Adrenal gland (tissue), 9 donors: ENCODE measurements at regions not wholly inside any gene's neighbourhood (a gene's known extent, or its start where the extent isn't known, plus 50 kb on each side); places are given as distances from the start of the nearest gene placed in this dataset.

Experiments used
- DNase-seq, 7 donors: peaks; one replicate each; pipeline ENCODE4 v3.0.0-alpha.2; 2019 to 2020
- H3K27ac ChIP-seq, 5 donors: fragments of 200-600 bp; sonication (generic) in 4 of 5; 1 replicate in 3 of 5; 2 replicates in 2 of 5; pipeline versions ENCODE4 v1.5.1 to v1.8.0; 2016 to 2020; ENCODE audit warnings: mild to moderate bottlenecking in 1 of 5
- H3K27me3 ChIP-seq: fragments of 200-600 bp; 2 replicates; pipeline ENCODE4 v1.8.0; 2021
- H3K36me3 ChIP-seq, 2 donors: fragments of 200-600 bp; replicated peaks in 1 of 2; 1 replicate in 1 of 2; 2 replicates in 1 of 2; pipeline versions ENCODE4 v1.5.1 to v1.8.0; 2018 to 2022
- H3K4me1 ChIP-seq, 2 donors: fragments of 200-600 bp; replicated peaks in 1 of 2; 1 replicate in 1 of 2; 2 replicates in 1 of 2; pipeline versions ENCODE4 v1.5.1 to v1.8.0; 2018 to 2021
- H3K4me3 ChIP-seq, 4 donors: fragments of 200-600 bp; sonication (generic) in 3 of 4; one replicate each; pipeline ENCODE4 v1.5.1; 2016 to 2018
- H3K9me3 ChIP-seq, 3 donors: fragments of 200-600 bp; sonication (generic) in 1 of 3; replicated peaks in 1 of 3; 1 replicate in 2 of 3; 2 replicates in 1 of 3; pipeline versions ENCODE4 v1.5.1 to v1.8.0; 2016 to 2021
- POLR2A ChIP-seq, 2 donors: fragments of 450-650 bp; IDR thresholded peaks; one replicate each; pipeline ENCODE4 v1.6.1; 2017; ENCODE audit warnings: antibody characterized with exemption in 2 of 2, mild to moderate bottlenecking in 2 of 2, moderate library complexity in 1 of 2
- WGBS, 4 donors: extraction: QIAGEN DNeasy Blood & Tissue Kit in 2 of 4; methylation state at CpG; one replicate each; pipeline versions ENCODE4 v1.1.5 to v1.1.7; 2013 to 2017; 5-methylcytosine and 5-hydroxymethylcytosine counted together
- intact Hi-C, 2 donors: fragments of 100-400 bp; cut with DNase I; formaldehyde crosslinking; loops; one replicate each; pipeline versions ENCODE4 v1.14.1 to v1.15.0; 2022 to 2023
- TF ChIP-seq, protein P1 (sequence below), 6 experiments: fragments of 450-650 bp in 4 of 6; fragments of 200-600 bp in 2 of 6; sonication (generic) in 1 of 6; IDR thresholded peaks; 1 replicate in 5 of 6; 2 replicates in 1 of 6; pipeline versions ENCODE4 v1.5.1 to v1.8.0; 2016 to 2021; ENCODE audit warnings: antibody characterized with exemption in 6 of 6, mild to moderate bottlenecking in 2 of 6, moderate library complexity in 1 of 6
- donor health status: healthy with polysubstance abuse.
- donor health status: Bipolar disorder and iron deficiency.
- donor health status: DM: yes; HTN: yes; CAD: no.
- donor health status: DM: no; HTN: no; CAD: no.
- donor health status: DM: no; HTN: no; CAD: no.

DNA sequence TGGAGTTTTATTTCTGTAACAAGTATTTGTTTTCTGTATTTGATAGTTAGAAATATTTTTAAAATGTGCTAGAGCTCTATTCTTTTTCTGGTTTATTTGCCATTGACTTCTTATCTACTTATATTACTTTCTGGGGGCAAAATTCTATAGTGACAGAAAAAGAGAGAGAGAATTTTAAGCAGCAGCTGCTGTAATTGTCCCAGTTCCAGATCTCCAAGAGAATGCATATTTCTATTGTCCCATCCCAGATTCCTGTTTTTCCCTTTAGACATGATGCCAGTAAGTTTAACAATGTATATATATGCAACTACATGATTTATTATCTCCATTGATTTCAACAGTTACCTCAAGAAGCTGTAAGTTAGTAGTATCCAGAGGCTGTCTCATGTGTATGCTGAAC, 541.7 kb upstream of the ZNF385D start:
- no peaks in the 10 kb centered on the region for H3K36me3 ChIP-seq
- TF ChIP-seq, protein P1, sequence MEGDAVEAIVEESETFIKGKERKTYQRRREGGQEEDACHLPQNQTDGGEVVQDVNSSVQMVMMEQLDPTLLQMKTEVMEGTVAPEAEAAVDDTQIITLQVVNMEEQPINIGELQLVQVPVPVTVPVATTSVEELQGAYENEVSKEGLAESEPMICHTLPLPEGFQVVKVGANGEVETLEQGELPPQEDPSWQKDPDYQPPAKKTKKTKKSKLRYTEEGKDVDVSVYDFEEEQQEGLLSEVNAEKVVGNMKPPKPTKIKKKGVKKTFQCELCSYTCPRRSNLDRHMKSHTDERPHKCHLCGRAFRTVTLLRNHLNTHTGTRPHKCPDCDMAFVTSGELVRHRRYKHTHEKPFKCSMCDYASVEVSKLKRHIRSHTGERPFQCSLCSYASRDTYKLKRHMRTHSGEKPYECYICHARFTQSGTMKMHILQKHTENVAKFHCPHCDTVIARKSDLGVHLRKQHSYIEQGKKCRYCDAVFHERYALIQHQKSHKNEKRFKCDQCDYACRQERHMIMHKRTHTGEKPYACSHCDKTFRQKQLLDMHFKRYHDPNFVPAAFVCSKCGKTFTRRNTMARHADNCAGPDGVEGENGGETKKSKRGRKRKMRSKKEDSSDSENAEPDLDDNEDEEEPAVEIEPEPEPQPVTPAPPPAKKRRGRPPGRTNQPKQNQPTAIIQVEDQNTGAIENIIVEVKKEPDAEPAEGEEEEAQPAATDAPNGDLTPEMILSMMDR (IDR thresholded peaks at IDR 0.05) = no peak
- TF ChIP-seq POLR2A (IDR thresholded peaks at IDR 0.05) = no peak
- no peak for DNase-seq

GRCh38 chr3:22296601-22297000, 545.6 kb upstream of the ZNF385D start:
- DNase-seq = no peak
- Histone ChIP-seq H3K36me3 (no peaks in the 10 kb centered on the region), H3K27ac (no peak overlapping the region), H3K27me3 (no peaks in the 10 kb centered on the region), H3K4me3 (no peak overlapping the region), H3K9me3 (no peaks in the 10 kb centered on the region), H3K4me1 (no peaks in the 10 kb centered on the region)
- intact Hi-C loops = no loop called here
- TF ChIP-seq, protein P1 (IDR thresholded peaks at IDR 0.05) = no peak
- TF ChIP-seq POLR2A (IDR thresholded peaks at IDR 0.05) = no peak

More for the DNA sequence above, 541.7 kb upstream of the ZNF385D start:
- no peak overlapping the region for H3K4me3 ChIP-seq
- no peaks in the 10 kb centered on the region for H3K27me3 ChIP-seq
- no peaks in the 10 kb centered on the region for H3K4me1 ChIP-seq
- no peaks in the 10 kb centered on the region for H3K9me3 ChIP-seq
- no peak overlapping the region for H3K27ac ChIP-seq
- intact Hi-C loops = no loop called here

GRCh38 chr3:22297436-22297835, 546.4 kb upstream of the ZNF385D start:
- Histone ChIP-seq H3K27me3 (no peaks in the 10 kb centered on the region), H3K4me3 (no peak overlapping the region), H3K27ac (no peak overlapping the region), H3K4me1 (no peaks in the 10 kb centered on the region), H3K9me3 (no peaks in the 10 kb centered on the region), H3K36me3 (no peaks in the 10 kb centered on the region)
- intact Hi-C loops = no loop called here
- 85 to 90% (median 88%) methylated on average over 4 of the region's 4 CpGs for WGBS, 4 donors
- no peak for DNase-seq
- TF ChIP-seq, protein P1 (IDR thresholded peaks at IDR 0.05) = no peak
- no peak for TF ChIP-seq POLR2A (IDR thresholded peaks at IDR 0.05)

DNA sequence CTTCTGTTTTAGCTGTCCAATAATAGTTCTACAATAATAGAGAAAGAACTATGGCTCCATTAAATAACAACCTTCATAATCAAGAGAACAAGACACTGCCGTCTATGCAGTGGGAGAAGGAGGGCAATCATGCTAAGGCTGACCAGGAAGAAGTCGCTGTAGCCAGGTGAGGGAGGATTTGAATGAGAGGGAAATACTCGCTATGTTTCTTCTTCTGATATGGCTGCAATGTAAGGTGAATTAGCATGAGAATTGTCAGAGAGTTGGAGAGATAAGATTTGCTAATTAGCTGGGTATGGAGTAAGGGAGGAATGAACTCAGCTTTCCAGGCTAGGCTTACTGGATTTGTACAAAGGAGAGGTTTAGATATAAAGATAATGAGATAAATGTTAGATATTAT, 555.4 kb upstream of the ZNF385D start:
- TF ChIP-seq, protein P1 (IDR thresholded peaks at IDR 0.05) = no peak
- no peak for TF ChIP-seq POLR2A (IDR thresholded peaks at IDR 0.05)
- no peak overlapping the region for H3K4me3 ChIP-seq
- H3K36me3 ChIP-seq = no peaks in the 10 kb centered on the region
- no peaks in the 10 kb centered on the region for H3K4me1 ChIP-seq
- H3K9me3 ChIP-seq = no peaks in the 10 kb centered on the region
- 42 to 58% (median 56%) methylated on average over 3 of the region's 3 CpGs for WGBS, 4 donors
- intact Hi-C loops = no loop called here
- no peak for DNase-seq
- H3K27ac ChIP-seq = no peak overlapping the region
- no peaks in the 10 kb centered on the region for H3K27me3 ChIP-seq
